HepG2 (cell line): ENCODE measurements at regions not wholly inside any gene's neighbourhood (a gene's known extent, or its start where the extent isn't known, plus 50 kb on each side); places are given as distances from the start of the nearest gene placed in this dataset.
A peak's percentile ranks its signal among the peaks of the same experiment; 100 is the strongest.

ENCODE experiments used
- HNRNPLL ChIP-seq: fragments of 200-400 bp; formaldehyde crosslinking; IDR thresholded peaks from 2 replicates; pipeline ENCODE4 v1.6.1; 2017; ENCODE audit warnings: mild to moderate bottlenecking, low read depth, low read length; ENCODE audit not compliant: poor library complexity, severe bottlenecking
- MAFF ChIP-seq: IDR thresholded peaks from 2 replicates; pipeline ENCODE4 v1.6.1; 2011; ENCODE audit warnings: low read depth, low read length, improper control_type of control experiment
- MEF2D ChIP-seq: sonication (generic); formaldehyde crosslinking; IDR thresholded peaks from 2 replicates; pipeline ENCODE4 v1.5.1; 2020; ENCODE audit warnings: mild to moderate bottlenecking, missing genetic modification reagents
- MTF1 ChIP-seq: sonication (generic); formaldehyde crosslinking; IDR thresholded peaks from 2 replicates; pipeline ENCODE4 v1.5.0; 2020; ENCODE audit warnings: missing genetic modification reagents
- NCOR1 ChIP-seq: fragments of 200-600 bp; sonication (generic); IDR thresholded peaks from 2 replicates; pipeline ENCODE4 v1.7.0; 2017; ENCODE audit warnings: antibody characterized with exemption, low read length, borderline replicate concordance
- PCBP1 ChIP-seq: fragments of 200-400 bp; formaldehyde crosslinking; IDR thresholded peaks from 2 replicates; pipeline ENCODE4 v1.6.1; 2017; ENCODE audit warnings: mild to moderate bottlenecking, low read depth, low read length, borderline replicate concordance
- PPARG ChIP-seq: conservative IDR thresholded peaks from 2 replicates; pipeline ENCODE4 v1.6.1; 2016; ENCODE audit warnings: missing biosample characterization, missing genetic modification reagents
- RFXAP ChIP-seq: sonication (generic); formaldehyde crosslinking; IDR thresholded peaks from 2 replicates; pipeline ENCODE4 v1.4.0; 2020; ENCODE audit warnings: missing genetic modification reagents, borderline replicate concordance
- STAG1 ChIP-seq: sonication (generic); formaldehyde crosslinking; IDR thresholded peaks from 2 replicates; pipeline ENCODE4 v1.4.0; 2020; ENCODE audit warnings: missing genetic modification reagents
- ZFAT ChIP-seq: sonication (generic); formaldehyde crosslinking; conservative IDR thresholded peaks from 2 replicates; pipeline ENCODE4 v1.8.1; 2023; ENCODE audit warnings: missing genetic modification reagents, inconsistent platforms
- ZFP37 ChIP-seq: sonication (generic); formaldehyde crosslinking; IDR thresholded peaks from 2 replicates; pipeline ENCODE4 v1.4.0; 2020; ENCODE audit warnings: missing genetic modification reagents, borderline replicate concordance
- ZNF160 ChIP-seq: sonication (generic); formaldehyde crosslinking; IDR thresholded peaks from 2 replicates; pipeline ENCODE4 v1.8.0; 2022; ENCODE audit warnings: mild to moderate bottlenecking, inconsistent platforms, missing genetic modification reagents
- ZNF382 ChIP-seq: sonication (generic); formaldehyde crosslinking; IDR thresholded peaks from 2 replicates; pipeline ENCODE4 v1.5.0; 2020; ENCODE audit warnings: missing genetic modification reagents, mild to moderate bottlenecking, borderline replicate concordance
- ZNF547 ChIP-seq: sonication (generic); formaldehyde crosslinking; IDR thresholded peaks from 2 replicates; pipeline ENCODE4 v1.5.1; 2020; ENCODE audit warnings: mild to moderate bottlenecking, missing genetic modification reagents
- ZNF644 ChIP-seq: IDR thresholded peaks from 2 replicates; pipeline ENCODE4 v1.6.1; 2016; ENCODE audit warnings: low read depth
- ZNF766 ChIP-seq: sonication (generic); formaldehyde crosslinking; IDR thresholded peaks from 2 replicates; pipeline ENCODE4 v1.5.0; 2020; ENCODE audit warnings: missing genetic modification reagents, borderline replicate concordance
- ZSCAN20 ChIP-seq: sonication (generic); formaldehyde crosslinking; IDR thresholded peaks from 2 replicates; pipeline ENCODE4 v1.4.0; 2020; ENCODE audit warnings: missing genetic modification reagents, mild to moderate bottlenecking, borderline replicate concordance
- TF ChIP-seq, protein P1 (sequence below): sonication (generic); formaldehyde crosslinking; IDR thresholded peaks from 2 replicates; pipeline ENCODE4 v1.8.0; 2022; ENCODE audit warnings: low read depth, missing genetic modification reagents
- TF ChIP-seq, protein P2 (sequence below): IDR thresholded peaks from 2 replicates; pipeline ENCODE4 v1.6.1; 2016; ENCODE audit warnings: low read depth
- TF ChIP-seq, protein P3 (sequence below): sonication (generic); formaldehyde crosslinking; IDR thresholded peaks from 2 replicates; pipeline ENCODE4 v1.8.0; 2022; ENCODE audit warnings: missing genetic modification reagents, mild to moderate bottlenecking, moderate library complexity, borderline replicate concordance
- TF ChIP-seq, protein P4 (sequence below): sonication (generic); formaldehyde crosslinking; IDR thresholded peaks from 2 replicates; pipeline ENCODE4 v1.5.0; 2020; ENCODE audit warnings: mild to moderate bottlenecking, missing genetic modification reagents, borderline replicate concordance

DNA sequence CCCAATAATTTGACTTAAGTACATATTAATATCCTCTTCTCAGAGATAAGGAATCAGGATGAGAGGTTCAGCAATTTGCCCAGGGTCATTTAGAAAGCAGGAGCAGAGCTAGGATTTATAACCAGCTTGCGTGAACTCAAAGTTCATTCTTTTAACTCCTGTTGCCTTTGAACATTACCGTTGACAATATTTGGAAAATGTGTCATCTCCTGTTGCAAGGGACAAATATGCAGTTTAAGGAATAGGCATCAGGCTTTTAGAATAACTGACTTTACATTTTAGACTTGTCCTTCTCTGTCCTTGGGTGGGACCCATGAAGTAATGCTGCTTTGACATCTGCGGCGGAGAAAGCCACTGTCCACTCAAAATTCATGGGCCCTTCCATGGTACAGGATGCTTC lies 252.2 kb upstream of the RGMA start (continued):
- no peak for TF ChIP-seq ZNF766 (CRISPR knock-in tag)
- TF ChIP-seq, protein P1, sequence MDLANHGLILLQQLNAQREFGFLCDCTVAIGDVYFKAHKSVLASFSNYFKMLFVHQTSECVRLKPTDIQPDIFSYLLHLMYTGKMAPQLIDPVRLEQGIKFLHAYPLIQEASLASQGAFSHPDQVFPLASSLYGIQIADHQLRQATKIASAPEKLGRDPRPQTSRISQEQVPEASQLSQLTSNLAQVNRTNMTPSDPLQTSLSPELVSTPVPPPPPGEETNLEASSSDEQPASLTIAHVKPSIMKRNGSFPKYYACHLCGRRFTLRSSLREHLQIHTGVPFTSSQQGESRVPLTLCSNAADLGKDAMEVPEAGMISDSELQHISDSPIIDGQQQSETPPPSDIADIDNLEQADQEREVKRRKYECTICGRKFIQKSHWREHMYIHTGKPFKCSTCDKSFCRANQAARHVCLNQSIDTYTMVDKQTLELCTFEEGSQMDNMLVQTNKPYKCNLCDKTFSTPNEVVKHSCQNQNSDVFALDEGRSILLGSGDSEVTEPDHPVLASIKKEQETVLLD = no peak
- TF ChIP-seq, protein P2, sequence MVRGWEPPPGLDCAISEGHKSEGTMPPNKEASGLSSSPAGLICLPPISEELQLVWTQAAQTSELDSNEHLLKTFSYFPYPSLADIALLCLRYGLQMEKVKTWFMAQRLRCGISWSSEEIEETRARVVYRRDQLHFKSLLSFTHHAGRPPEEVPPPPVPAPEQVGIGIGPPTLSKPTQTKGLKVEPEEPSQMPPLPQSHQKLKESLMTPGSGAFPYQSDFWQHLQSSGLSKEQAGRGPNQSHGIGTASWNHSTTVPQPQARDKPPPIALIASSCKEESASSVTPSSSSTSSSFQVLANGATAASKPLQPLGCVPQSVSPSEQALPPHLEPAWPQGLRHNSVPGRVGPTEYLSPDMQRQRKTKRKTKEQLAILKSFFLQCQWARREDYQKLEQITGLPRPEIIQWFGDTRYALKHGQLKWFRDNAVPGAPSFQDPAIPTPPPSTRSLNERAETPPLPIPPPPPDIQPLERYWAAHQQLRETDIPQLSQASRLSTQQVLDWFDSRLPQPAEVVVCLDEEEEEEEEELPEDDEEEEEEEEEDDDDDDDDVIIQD = peak; percentile 14; the same call in 1 of the 2 replicates
- TF ChIP-seq ZNF644 (CRISPR knock-in tag) = peak; percentile 79; the same call in 1 of the 2 replicates
- TF ChIP-seq, protein P3, sequence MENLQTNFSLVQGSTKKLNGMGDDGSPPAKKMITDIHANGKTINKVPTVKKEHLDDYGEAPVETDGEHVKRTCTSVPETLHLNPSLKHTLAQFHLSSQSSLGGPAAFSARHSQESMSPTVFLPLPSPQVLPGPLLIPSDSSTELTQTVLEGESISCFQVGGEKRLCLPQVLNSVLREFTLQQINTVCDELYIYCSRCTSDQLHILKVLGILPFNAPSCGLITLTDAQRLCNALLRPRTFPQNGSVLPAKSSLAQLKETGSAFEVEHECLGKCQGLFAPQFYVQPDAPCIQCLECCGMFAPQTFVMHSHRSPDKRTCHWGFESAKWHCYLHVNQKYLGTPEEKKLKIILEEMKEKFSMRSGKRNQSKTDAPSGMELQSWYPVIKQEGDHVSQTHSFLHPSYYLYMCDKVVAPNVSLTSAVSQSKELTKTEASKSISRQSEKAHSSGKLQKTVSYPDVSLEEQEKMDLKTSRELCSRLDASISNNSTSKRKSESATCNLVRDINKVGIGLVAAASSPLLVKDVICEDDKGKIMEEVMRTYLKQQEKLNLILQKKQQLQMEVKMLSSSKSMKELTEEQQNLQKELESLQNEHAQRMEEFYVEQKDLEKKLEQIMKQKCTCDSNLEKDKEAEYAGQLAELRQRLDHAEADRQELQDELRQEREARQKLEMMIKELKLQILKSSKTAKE (CRISPR knock-in tag) = no peak
- TF ChIP-seq ZNF547 = no peak
- TF ChIP-seq MEF2D (CRISPR knock-in tag) = no peak
- no peak for TF ChIP-seq ZFP37 (CRISPR knock-in tag)
- peak; percentile 71; the same call in 1 of the 2 replicates for TF ChIP-seq NCOR1
- TF ChIP-seq MTF1 (CRISPR knock-in tag) = no peak
- no peak for TF ChIP-seq ZFAT (CRISPR knock-in tag)
- TF ChIP-seq HNRNPLL = no peak
- no peak for TF ChIP-seq ZSCAN20 (CRISPR knock-in tag)
- TF ChIP-seq ZNF382 (CRISPR knock-in tag) = no peak
- TF ChIP-seq PCBP1 = no peak
- no peak for TF ChIP-seq PPARG (CRISPR knock-in tag)
- TF ChIP-seq MAFF = peak; percentile 47
- no peak for TF ChIP-seq ZNF160 (CRISPR knock-in tag)
- no peak for TF ChIP-seq RFXAP (CRISPR knock-in tag)
- TF ChIP-seq, protein P4, sequence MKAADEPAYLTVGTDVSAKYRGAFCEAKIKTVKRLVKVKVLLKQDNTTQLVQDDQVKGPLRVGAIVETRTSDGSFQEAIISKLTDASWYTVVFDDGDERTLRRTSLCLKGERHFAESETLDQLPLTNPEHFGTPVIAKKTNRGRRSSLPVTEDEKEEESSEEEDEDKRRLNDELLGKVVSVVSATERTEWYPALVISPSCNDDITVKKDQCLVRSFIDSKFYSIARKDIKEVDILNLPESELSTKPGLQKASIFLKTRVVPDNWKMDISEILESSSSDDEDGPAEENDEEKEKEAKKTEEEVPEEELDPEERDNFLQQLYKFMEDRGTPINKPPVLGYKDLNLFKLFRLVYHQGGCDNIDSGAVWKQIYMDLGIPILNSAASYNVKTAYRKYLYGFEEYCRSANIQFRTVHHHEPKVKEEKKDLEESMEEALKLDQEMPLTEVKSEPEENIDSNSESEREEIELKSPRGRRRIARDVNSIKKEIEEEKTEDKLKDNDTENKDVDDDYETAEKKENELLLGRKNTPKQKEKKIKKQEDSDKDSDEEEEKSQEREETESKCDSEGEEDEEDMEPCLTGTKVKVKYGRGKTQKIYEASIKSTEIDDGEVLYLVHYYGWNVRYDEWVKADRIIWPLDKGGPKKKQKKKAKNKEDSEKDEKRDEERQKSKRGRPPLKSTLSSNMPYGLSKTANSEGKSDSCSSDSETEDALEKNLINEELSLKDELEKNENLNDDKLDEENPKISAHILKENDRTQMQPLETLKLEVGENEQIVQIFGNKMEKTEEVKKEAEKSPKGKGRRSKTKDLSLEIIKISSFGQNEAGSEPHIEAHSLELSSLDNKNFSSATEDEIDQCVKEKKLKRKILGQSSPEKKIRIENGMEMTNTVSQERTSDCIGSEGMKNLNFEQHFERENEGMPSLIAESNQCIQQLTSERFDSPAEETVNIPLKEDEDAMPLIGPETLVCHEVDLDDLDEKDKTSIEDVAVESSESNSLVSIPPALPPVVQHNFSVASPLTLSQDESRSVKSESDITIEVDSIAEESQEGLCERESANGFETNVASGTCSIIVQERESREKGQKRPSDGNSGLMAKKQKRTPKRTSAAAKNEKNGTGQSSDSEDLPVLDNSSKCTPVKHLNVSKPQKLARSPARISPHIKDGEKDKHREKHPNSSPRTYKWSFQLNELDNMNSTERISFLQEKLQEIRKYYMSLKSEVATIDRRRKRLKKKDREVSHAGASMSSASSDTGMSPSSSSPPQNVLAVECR (CRISPR knock-in tag) = no peak
- TF ChIP-seq STAG1 (CRISPR knock-in tag) = peak; percentile 12; the same call in 1 of the 2 replicates
